Adrenal gland (tissue), 9 donors: ENCODE measurements at regions not wholly inside any gene's neighbourhood (a gene's known extent, or its start where the extent isn't known, plus 50 kb on each side); places are given as distances from the start of the nearest gene placed in this dataset.

ENCODE experiments used
- DNase-seq, 7 donors: peaks; one replicate each; pipeline ENCODE4 v3.0.0-alpha.2; 2019 to 2020
- H3K27ac ChIP-seq, 5 donors: fragments of 200-600 bp; sonication (generic) in 4 of 5; 1 replicate in 3 of 5; 2 replicates in 2 of 5; pipeline versions ENCODE4 v1.5.1 to v1.8.0; 2016 to 2020; ENCODE audit warnings: mild to moderate bottlenecking in 1 of 5
- H3K27me3 ChIP-seq: fragments of 200-600 bp; 2 replicates; pipeline ENCODE4 v1.8.0; 2021
- H3K36me3 ChIP-seq, 2 donors: fragments of 200-600 bp; replicated peaks in 1 of 2; 1 replicate in 1 of 2; 2 replicates in 1 of 2; pipeline versions ENCODE4 v1.5.1 to v1.8.0; 2018 to 2022
- H3K4me1 ChIP-seq, 2 donors: fragments of 200-600 bp; replicated peaks in 1 of 2; 1 replicate in 1 of 2; 2 replicates in 1 of 2; pipeline versions ENCODE4 v1.5.1 to v1.8.0; 2018 to 2021
- H3K4me3 ChIP-seq, 4 donors: fragments of 200-600 bp; sonication (generic) in 3 of 4; one replicate each; pipeline ENCODE4 v1.5.1; 2016 to 2018
- H3K9me3 ChIP-seq, 3 donors: fragments of 200-600 bp; sonication (generic) in 1 of 3; replicated peaks in 1 of 3; 1 replicate in 2 of 3; 2 replicates in 1 of 3; pipeline versions ENCODE4 v1.5.1 to v1.8.0; 2016 to 2021
- POLR2A ChIP-seq, 2 donors: fragments of 450-650 bp; IDR thresholded peaks; one replicate each; pipeline ENCODE4 v1.6.1; 2017; ENCODE audit warnings: antibody characterized with exemption in 2 of 2, mild to moderate bottlenecking in 2 of 2, moderate library complexity in 1 of 2
- WGBS, 4 donors: extraction: QIAGEN DNeasy Blood & Tissue Kit in 2 of 4; methylation state at CpG; one replicate each; pipeline versions ENCODE4 v1.1.5 to v1.1.7; 2013 to 2017; 5-methylcytosine and 5-hydroxymethylcytosine counted together
- intact Hi-C, 2 donors: fragments of 100-400 bp; cut with DNase I; formaldehyde crosslinking; loops; one replicate each; pipeline versions ENCODE4 v1.14.1 to v1.15.0; 2022 to 2023
- TF ChIP-seq, protein P1 (sequence below), 6 experiments: fragments of 450-650 bp in 4 of 6; fragments of 200-600 bp in 2 of 6; sonication (generic) in 1 of 6; IDR thresholded peaks; 1 replicate in 5 of 6; 2 replicates in 1 of 6; pipeline versions ENCODE4 v1.5.1 to v1.8.0; 2016 to 2021; ENCODE audit warnings: antibody characterized with exemption in 6 of 6, mild to moderate bottlenecking in 2 of 6, moderate library complexity in 1 of 6
- donor health status: healthy with polysubstance abuse.
- donor health status: Bipolar disorder and iron deficiency.
- donor health status: DM: yes; HTN: yes; CAD: no.
- donor health status: DM: no; HTN: no; CAD: no.
- donor health status: DM: no; HTN: no; CAD: no.

GRCh38 chr18:8963876-8964275 lies 138.6 kb upstream of the NDUFV2 start:
- Histone ChIP-seq H3K36me3 (no peaks in the 10 kb centered on the region), H3K4me1 (no peaks in the 10 kb centered on the region), H3K27ac (no peak overlapping the region), H3K9me3 (no peaks in the 10 kb centered on the region), H3K27me3 (no peaks in the 10 kb centered on the region), H3K4me3 (no peak overlapping the region)
- DNase-seq, result no peak
- intact Hi-C loops, result no loop called here
- TF ChIP-seq, protein P1, sequence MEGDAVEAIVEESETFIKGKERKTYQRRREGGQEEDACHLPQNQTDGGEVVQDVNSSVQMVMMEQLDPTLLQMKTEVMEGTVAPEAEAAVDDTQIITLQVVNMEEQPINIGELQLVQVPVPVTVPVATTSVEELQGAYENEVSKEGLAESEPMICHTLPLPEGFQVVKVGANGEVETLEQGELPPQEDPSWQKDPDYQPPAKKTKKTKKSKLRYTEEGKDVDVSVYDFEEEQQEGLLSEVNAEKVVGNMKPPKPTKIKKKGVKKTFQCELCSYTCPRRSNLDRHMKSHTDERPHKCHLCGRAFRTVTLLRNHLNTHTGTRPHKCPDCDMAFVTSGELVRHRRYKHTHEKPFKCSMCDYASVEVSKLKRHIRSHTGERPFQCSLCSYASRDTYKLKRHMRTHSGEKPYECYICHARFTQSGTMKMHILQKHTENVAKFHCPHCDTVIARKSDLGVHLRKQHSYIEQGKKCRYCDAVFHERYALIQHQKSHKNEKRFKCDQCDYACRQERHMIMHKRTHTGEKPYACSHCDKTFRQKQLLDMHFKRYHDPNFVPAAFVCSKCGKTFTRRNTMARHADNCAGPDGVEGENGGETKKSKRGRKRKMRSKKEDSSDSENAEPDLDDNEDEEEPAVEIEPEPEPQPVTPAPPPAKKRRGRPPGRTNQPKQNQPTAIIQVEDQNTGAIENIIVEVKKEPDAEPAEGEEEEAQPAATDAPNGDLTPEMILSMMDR (IDR thresholded peaks at IDR 0.05), result no peak
- no peak for TF ChIP-seq POLR2A (IDR thresholded peaks at IDR 0.05)

GRCh38 chr18:8965398-8965797 lies 137.1 kb upstream of the NDUFV2 start:
- Histone ChIP-seq H3K36me3 (no peaks in the 10 kb centered on the region), H3K27me3 (no peaks in the 10 kb centered on the region), H3K27ac (no peak overlapping the region), H3K9me3 (no peaks in the 10 kb centered on the region), H3K4me3 (no peak overlapping the region), H3K4me1 (no peaks in the 10 kb centered on the region)
- DNase-seq, result peak in 1 of 7 donors; percentile 23
- WGBS, 4 donors, result 62 to 77% (median 71%) methylated on average over 7 to 8 of the region's 8 CpGs
- TF ChIP-seq POLR2A (IDR thresholded peaks at IDR 0.05), result no peak
- TF ChIP-seq, protein P1 (IDR thresholded peaks at IDR 0.05), result no peak
- intact Hi-C loops, result no loop called here

- WGBS, 4 donors, result 66 to 76% (median 74%) methylated on average over 3 of the region's 3 CpGs
- intact Hi-C loops, result no loop called here
- Histone ChIP-seq H3K36me3 (no peaks in the 10 kb centered on the region), H3K27ac (no peak overlapping the region), H3K4me1 (no peaks in the 10 kb centered on the region), H3K27me3 (no peaks in the 10 kb centered on the region), H3K4me3 (no peak overlapping the region), H3K9me3 (no peaks in the 10 kb centered on the region)
- no peak for DNase-seq
- no peak for TF ChIP-seq POLR2A (IDR thresholded peaks at IDR 0.05)
- TF ChIP-seq, protein P1 (IDR thresholded peaks at IDR 0.05), result no peak
Observed at GRCh38 chr18:8966821-8967220, 135.7 kb upstream of the NDUFV2 start.

GRCh38 chr18:8967573-8967972 lies 134.9 kb upstream of the NDUFV2 start:
- WGBS, 4 donors, result 87 to 96% (median 88%) methylated on average over 6 of the region's 6 CpGs
- H3K27ac ChIP-seq, result no peak overlapping the region
- intact Hi-C loops, result no loop called here
- H3K27me3 ChIP-seq, result no peaks in the 10 kb centered on the region
- H3K9me3 ChIP-seq, result no peaks in the 10 kb centered on the region
- H3K36me3 ChIP-seq, result no peaks in the 10 kb centered on the region
- H3K4me1 ChIP-seq, result no peaks in the 10 kb centered on the region
- no peak for DNase-seq
- TF ChIP-seq, protein P1 (IDR thresholded peaks at IDR 0.05), result no peak
- TF ChIP-seq POLR2A (IDR thresholded peaks at IDR 0.05), result no peak
- no peak overlapping the region for H3K4me3 ChIP-seq
